Kidney (tissue), 13 donors: ENCODE measurements at regions not wholly inside any gene's neighbourhood (a gene's known extent, or its start where the extent isn't known, plus 50 kb on each side); places are given as distances from the start of the nearest gene placed in this dataset.

Experiments
- DNase-seq, 5 donors: peaks; one replicate each; pipeline ENCODE4 v3.0.0-alpha.2; 2013 to 2020
- FAIRE-seq: peaks from 2 replicates; lab custom pipeline; 2012; peaks lifted over from hg19 to GRCh38; lab: Jason Lieb, UNC
- H3K27ac ChIP-seq, 2 donors: one replicate each; pipeline ENCODE4 v1.7.0; 2013; ENCODE audit warnings: low read depth in 2 of 2, low read length in 2 of 2, inconsistent platforms in 1 of 2
- H3K27me3 ChIP-seq: one replicate; pipeline ENCODE4 v1.7.1; 2013; ENCODE audit warnings: low read length, inconsistent platforms; ENCODE audit not compliant: control insufficient read depth, insufficient read depth
- H3K36me3 ChIP-seq, 3 donors: one replicate each; pipeline versions ENCODE4 v1.7.0 to v1.7.1; 2013; ENCODE audit warnings: low read length in 3 of 3, control low read depth in 1 of 3, inconsistent platforms in 1 of 3; ENCODE audit not compliant: insufficient read depth in 3 of 3, control insufficient read depth in 2 of 3
- H3K4me1 ChIP-seq, 3 donors: one replicate each; pipeline versions ENCODE4 v1.7.0 to v1.7.1; 2013; ENCODE audit warnings: low read length in 3 of 3, inconsistent platforms in 1 of 3, low read depth in 1 of 3; ENCODE audit not compliant: control insufficient read depth in 2 of 3, insufficient read depth in 2 of 3
- H3K4me3 ChIP-seq, 3 donors: one replicate each; pipeline versions ENCODE4 v1.7.0 to v1.8.1; 2013; ENCODE audit warnings: low read length in 3 of 3, control low read depth in 1 of 3, inconsistent platforms in 1 of 3
- H3K9ac ChIP-seq, 3 donors: one replicate each; pipeline versions ENCODE4 v1.7.0 to v1.7.1; 2013; ENCODE audit warnings: low read length in 3 of 3, control low read depth in 1 of 3, inconsistent platforms in 1 of 3
- H3K9me3 ChIP-seq, 3 donors: one replicate each; pipeline versions ENCODE4 v1.7.0 to v1.7.1; 2013; ENCODE audit warnings: low read length in 3 of 3, control low read depth in 1 of 3, inconsistent platforms in 1 of 3; ENCODE audit not compliant: control insufficient read depth in 2 of 3, insufficient read depth in 1 of 3
- CTCF ChIP-seq: IDR thresholded peaks from 3 replicates; pipeline ENCODE4 v1.5.1; 2012; ENCODE audit warnings: mild to moderate bottlenecking, moderate library complexity, borderline replicate concordance; ENCODE audit not compliant: insufficient read depth; ENCODE audit errors: extremely low read depth
- intact Hi-C: fragments of 100-400 bp; cut with DNase I; formaldehyde crosslinking; loops from one replicate; pipeline ENCODE4 v1.11.1; 2022
- donor health status: control.
- donor health status: control.
- donor health status: control.
- donor health status: control.
- donor health status: control.
- donor health status: DM: yes; HTN: yes; CAD: no.
- donor health status: Normal renal cell carcinoma (clear cell type).

- DNase-seq (no peak), FAIRE-seq (no peak)
- Histone ChIP-seq H3K9ac (no peak overlapping the region), H3K36me3 (no peaks in the 10 kb centered on the region), H3K4me3 (no peak overlapping the region), H3K27me3 (no peaks in the 10 kb centered on the region), H3K27ac (no peak overlapping the region), H3K4me1 (no peaks in the 10 kb centered on the region), H3K9me3 (no peaks in the 10 kb centered on the region)
- TF ChIP-seq CTCF: no peak
- intact Hi-C loops: no loop called here
Measured at GRCh38 chr3:190995156-190995555, 132.7 kb upstream of the GMNC start.

- intact Hi-C loops: no loop called here
- FAIRE-seq (no peak), DNase-seq (no peak)
- no peak overlapping the region for H3K4me3 ChIP-seq
- no peak overlapping the region for H3K9ac ChIP-seq
- no peaks in the 10 kb centered on the region for H3K36me3 ChIP-seq
- H3K9me3 ChIP-seq: peaks cover 0 to 3% (median 0%) of the 10 kb centered on the region in 3 donors
- no peaks in the 10 kb centered on the region for H3K4me1 ChIP-seq
- H3K27me3 ChIP-seq: no peaks in the 10 kb centered on the region
- no peak overlapping the region for H3K27ac ChIP-seq
- no peak for TF ChIP-seq CTCF
Measured at GRCh38 chr3:190990898-190991297, 128.4 kb upstream of the GMNC start.

DNA sequence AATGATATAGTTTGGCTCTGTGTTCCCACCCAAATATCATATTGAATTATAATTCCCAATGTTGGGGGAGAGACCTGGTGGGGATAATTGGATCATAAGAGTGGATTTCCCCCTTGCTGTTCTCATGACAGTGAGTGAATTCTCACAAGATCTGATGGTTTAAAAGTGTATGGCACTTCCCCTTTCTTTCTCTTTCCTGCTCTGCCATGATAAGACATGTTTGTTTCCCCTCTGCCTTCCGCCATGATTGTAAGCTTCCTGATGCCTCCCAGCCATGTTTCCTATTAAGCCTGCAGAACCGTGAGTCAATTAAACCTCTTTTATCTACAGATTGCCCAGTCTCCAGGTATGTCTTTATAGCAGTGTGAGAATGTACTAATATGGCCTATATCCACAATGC is 126.7 kb upstream of the GMNC start:
- Histone ChIP-seq H3K9me3 (peaks cover 0 to 3% (median 0%) of the 10 kb centered on the region in 3 donors), H3K27me3 (no peaks in the 10 kb centered on the region), H3K27ac (no peak overlapping the region), H3K9ac (no peak overlapping the region), H3K36me3 (no peaks in the 10 kb centered on the region), H3K4me3 (no peak overlapping the region), H3K4me1 (no peaks in the 10 kb centered on the region)
- TF ChIP-seq CTCF: no peak
- intact Hi-C loops: no loop called here
- DNase-seq (no peak), FAIRE-seq (no peak)

DNA sequence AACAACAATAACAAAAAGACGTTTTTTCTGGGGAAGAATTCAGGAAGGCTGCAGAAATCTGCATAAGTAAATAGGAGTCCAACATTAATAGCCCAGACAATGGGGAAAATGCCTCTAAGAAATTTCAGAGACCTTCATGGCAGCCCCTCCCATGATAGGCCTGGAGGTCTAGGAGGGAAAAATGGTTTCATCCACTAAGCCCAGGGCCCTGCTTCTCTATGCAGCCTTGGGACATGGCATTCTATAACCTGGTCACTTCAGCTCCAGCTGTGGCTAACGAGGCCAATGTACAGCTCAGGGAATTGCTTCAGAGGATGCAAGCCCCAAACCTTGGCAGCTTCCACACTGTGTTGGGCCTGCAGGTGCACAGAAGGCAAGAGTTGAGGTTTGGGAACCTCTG is 125.6 kb upstream of the GMNC start:
- no peaks in the 10 kb centered on the region for H3K4me1 ChIP-seq
- H3K36me3 ChIP-seq: no peaks in the 10 kb centered on the region
- no peak overlapping the region for H3K9ac ChIP-seq
- no peaks in the 10 kb centered on the region for H3K27me3 ChIP-seq
- intact Hi-C loops: no loop called here
- H3K9me3 ChIP-seq: peaks cover 0 to 3% (median 0%) of the 10 kb centered on the region in 3 donors
- no peak for FAIRE-seq
- DNase-seq: no peak
- H3K27ac ChIP-seq: no peak overlapping the region
- H3K4me3 ChIP-seq: no peak overlapping the region
- TF ChIP-seq CTCF: no peak
